ENCODE measurements at regions not wholly inside any gene's neighbourhood (a gene's known extent, or its start where the extent isn't known, plus 50 kb on each side); places are given as distances from the start of the nearest gene placed in this dataset.

DNA sequence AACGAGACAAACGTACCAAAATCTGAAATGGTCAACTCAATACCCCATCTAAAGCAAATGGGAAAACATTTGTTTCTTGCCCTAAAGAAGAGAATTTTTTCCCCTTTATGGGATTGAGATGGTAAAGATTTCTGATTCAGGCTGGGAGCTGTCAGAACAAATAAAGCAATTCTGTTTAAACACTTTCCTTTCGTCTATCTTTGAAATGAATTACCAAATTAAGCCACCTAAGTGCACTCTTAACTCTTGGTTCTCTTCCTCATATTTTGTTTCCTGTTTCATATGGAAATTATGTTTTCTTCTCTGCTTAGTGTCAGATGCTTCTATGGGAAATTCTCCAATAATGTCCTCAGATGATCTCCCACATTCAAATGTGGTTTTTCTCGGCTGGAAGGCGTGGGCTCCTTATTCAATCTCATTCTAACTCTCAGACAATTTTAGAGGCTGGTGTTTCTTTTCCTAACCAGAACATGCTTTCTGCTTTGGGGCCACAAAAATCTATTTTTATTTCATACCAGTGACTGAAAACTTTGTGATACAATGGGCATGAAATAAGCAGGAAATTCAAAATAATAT, 50.3 kb upstream of the HPF1 start:
- DNase-seq, result no peak

All from CD4-positive, alpha-beta T cell treated with Interleukin-17A for 1 hour (primary cell).